ENCODE measurements at regions not wholly inside any gene's neighbourhood (a gene's known extent, or its start where the extent isn't known, plus 50 kb on each side); places are given as distances from the start of the nearest gene placed in this dataset.

DNA sequence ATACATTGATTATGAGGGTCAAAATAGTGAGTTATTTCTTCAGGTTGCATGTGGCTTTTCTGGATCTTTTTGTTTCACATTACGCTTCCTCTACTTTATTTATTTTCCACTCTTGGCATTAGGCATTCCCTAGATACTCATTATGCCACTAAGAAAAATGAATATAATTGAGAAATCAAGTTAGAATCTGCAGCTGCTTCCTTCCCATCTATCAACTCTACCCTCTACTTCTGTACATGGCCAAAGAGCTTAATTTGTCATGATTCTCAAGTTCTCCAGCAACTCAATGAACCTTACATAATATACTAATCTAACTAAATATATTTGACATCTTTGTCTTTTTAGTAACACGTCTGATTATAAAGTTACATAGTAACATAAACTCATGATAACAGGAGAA lies 598.1 kb upstream of the LRRTM4 start:
- TF ChIP-seq POLR2AphosphoS5 (IDR thresholded peaks at IDR 0.05) (no peak), POLR2A (IDR thresholded peaks at IDR 0.05) (no peak), EP300 (IDR thresholded peaks at IDR 0.05; ENCODE audit: low read depth) (no peak)
- TF ChIP-seq, protein P1, sequence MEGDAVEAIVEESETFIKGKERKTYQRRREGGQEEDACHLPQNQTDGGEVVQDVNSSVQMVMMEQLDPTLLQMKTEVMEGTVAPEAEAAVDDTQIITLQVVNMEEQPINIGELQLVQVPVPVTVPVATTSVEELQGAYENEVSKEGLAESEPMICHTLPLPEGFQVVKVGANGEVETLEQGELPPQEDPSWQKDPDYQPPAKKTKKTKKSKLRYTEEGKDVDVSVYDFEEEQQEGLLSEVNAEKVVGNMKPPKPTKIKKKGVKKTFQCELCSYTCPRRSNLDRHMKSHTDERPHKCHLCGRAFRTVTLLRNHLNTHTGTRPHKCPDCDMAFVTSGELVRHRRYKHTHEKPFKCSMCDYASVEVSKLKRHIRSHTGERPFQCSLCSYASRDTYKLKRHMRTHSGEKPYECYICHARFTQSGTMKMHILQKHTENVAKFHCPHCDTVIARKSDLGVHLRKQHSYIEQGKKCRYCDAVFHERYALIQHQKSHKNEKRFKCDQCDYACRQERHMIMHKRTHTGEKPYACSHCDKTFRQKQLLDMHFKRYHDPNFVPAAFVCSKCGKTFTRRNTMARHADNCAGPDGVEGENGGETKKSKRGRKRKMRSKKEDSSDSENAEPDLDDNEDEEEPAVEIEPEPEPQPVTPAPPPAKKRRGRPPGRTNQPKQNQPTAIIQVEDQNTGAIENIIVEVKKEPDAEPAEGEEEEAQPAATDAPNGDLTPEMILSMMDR (IDR thresholded peaks at IDR 0.05) = no peak

All from transverse colon (tissue), 4 donors.